Endothelial cell of umbilical vein (primary cell): ENCODE measurements at regions not wholly inside any gene's neighbourhood (a gene's known extent, or its start where the extent isn't known, plus 50 kb on each side); places are given as distances from the start of the nearest gene placed in this dataset.

Experiments used
- BruUV-seq: library from RNA; stranded (reverse); fragments of 400-500 nt; replicated peaks from 2 replicates; lab custom pipeline; 2021; lab: Mats Ljungman, UMichigan
- CTCF ChIA-PET: fragments of 300-600, 350-600 bp; sonication (Branson Sonifier 250); formaldehyde crosslinking; loops from one replicate; lab custom pipeline; 2021; ENCODE audit warnings: antibody characterized with exemption, inconsistent platforms; lab: Charles Lee
- POLR2A ChIA-PET: fragments of 300-600, 350-600 bp; sonication (Branson Sonifier 250); formaldehyde crosslinking; loops from one replicate; lab custom pipeline; 2021; ENCODE audit warnings: antibody characterized with exemption, inconsistent platforms; lab: Charles Lee
- DNase-seq: peaks from one replicate; pipeline ENCODE4 v3.0.0-alpha.2; 2011; ENCODE audit warnings: low read depth, low spot score
- FAIRE-seq: peaks from 2 replicates; lab custom pipeline; 2011; peaks lifted over from hg19 to GRCh38; lab: Jason Lieb, UNC
- H2AFZ ChIP-seq: 2 replicates; pipeline ENCODE4 v1.6.0; 2012; ENCODE audit warnings: low read depth, low read length, control low read depth, inconsistent platforms
- H3K27ac ChIP-seq: 2 replicates; pipeline ENCODE4 v1.5.1; 2011; ENCODE audit warnings: low read depth, mild to moderate bottlenecking, control low read depth, low read length, moderate library complexity; ENCODE audit not compliant: insufficient read depth
- H3K27me3 ChIP-seq, 2 experiments: 2 replicates each; pipeline versions ENCODE4 v1.6.0 to v1.6.1; 2011; ENCODE audit warnings: low read length in 2 of 2, mixed read lengths in 1 of 2; ENCODE audit not compliant: control insufficient read depth in 2 of 2, insufficient read depth in 2 of 2
- H3K36me3 ChIP-seq, 2 experiments: 2 replicates in 1 of 2; 3 replicates in 1 of 2; pipeline ENCODE4 v1.5.1; 2011; ENCODE audit warnings: low read length in 2 of 2, mild to moderate bottlenecking in 1 of 2, moderate library complexity in 1 of 2; ENCODE audit not compliant: control insufficient read depth in 2 of 2, insufficient read depth in 2 of 2; ENCODE audit errors: extremely low read depth in 1 of 2
- H3K4me1 ChIP-seq: 3 replicates; pipeline ENCODE4 v1.5.1; 2011; ENCODE audit warnings: mild to moderate bottlenecking, low read length; ENCODE audit not compliant: control insufficient read depth, insufficient read depth; ENCODE audit errors: extremely low read depth
- H3K4me2 ChIP-seq: 2 replicates; pipeline ENCODE4 v1.6.1; 2011; ENCODE audit warnings: low read length, control low read depth, mixed read lengths; ENCODE audit not compliant: insufficient read depth
- H3K4me3 ChIP-seq, 3 experiments: fragments of 200-600 bp in 1 of 3; sonication (generic), shearing (Covaris generic) in 1 of 3; replicated peaks in 1 of 3; 2 replicates each; pipeline ENCODE4 v1.5.1; 2011 to 2016; ENCODE audit warnings: control low read depth in 3 of 3, low read length in 3 of 3, mild to moderate bottlenecking in 2 of 3, inconsistent platforms in 1 of 3, low read depth in 1 of 3, moderate library complexity in 1 of 3; ENCODE audit not compliant: insufficient read depth in 1 of 3
- H3K79me2 ChIP-seq: 2 replicates; pipeline ENCODE4 v1.6.0; 2012; ENCODE audit warnings: low read length, inconsistent platforms; ENCODE audit not compliant: control insufficient read depth, insufficient read depth
- H3K9ac ChIP-seq: replicated peaks from 2 replicates; pipeline ENCODE3; 2011; ENCODE audit warnings: low read length, control low read depth; ENCODE audit not compliant: insufficient read depth; ENCODE audit errors: extremely low read depth
- H3K9me1 ChIP-seq: replicated peaks from 3 replicates; pipeline ENCODE4 v1.6.0; 2011; ENCODE audit warnings: mild to moderate bottlenecking, low read length; ENCODE audit not compliant: control insufficient read depth, insufficient read depth; ENCODE audit errors: extremely low read depth
- H3K9me3 ChIP-seq: replicated peaks from 2 replicates; pipeline ENCODE4 v1.5.1; 2012; ENCODE audit warnings: low read length, inconsistent platforms; ENCODE audit not compliant: control insufficient read depth, insufficient read depth
- H4K20me1 ChIP-seq: replicated peaks from 2 replicates; pipeline ENCODE3; 2011; ENCODE audit warnings: mild to moderate bottlenecking, low read length; ENCODE audit not compliant: control insufficient read depth, insufficient read depth; ENCODE audit errors: extremely low read depth
- CTCF ChIP-seq, 2 donors: IDR thresholded peaks; 1 replicate in 1 of 2; 2 replicates in 1 of 2; pipeline ENCODE4 v1.5.1; 2011; ENCODE audit warnings: low read length in 2 of 2, mild to moderate bottlenecking in 2 of 2, moderate library complexity in 2 of 2, control low read depth in 1 of 2, inconsistent platforms in 1 of 2, low read depth in 1 of 2; ENCODE audit not compliant: insufficient read depth in 1 of 2; ENCODE audit errors: extremely low read depth in 1 of 2
- EZH2 ChIP-seq: IDR thresholded peaks from 2 replicates; pipeline ENCODE4 v1.6.1; 2012; ENCODE audit warnings: borderline replicate concordance, low read depth, mild to moderate bottlenecking, moderate library complexity, low read length, inconsistent platforms; ENCODE audit not compliant: severe bottlenecking
- FOS ChIP-seq: IDR thresholded peaks from 2 replicates; pipeline ENCODE4 v1.6.1; 2011; ENCODE audit warnings: mild to moderate bottlenecking, low read length, moderate library complexity, borderline replicate concordance; ENCODE audit not compliant: insufficient read depth
- GATA2 ChIP-seq: IDR thresholded peaks from 2 replicates; pipeline ENCODE4 v1.7.0; 2011; ENCODE audit warnings: low read depth, mild to moderate bottlenecking, moderate library complexity, mixed read lengths, low read length; ENCODE audit not compliant: insufficient read length, insufficient read depth
- JUN ChIP-seq: IDR thresholded peaks from 2 replicates; pipeline ENCODE4 v1.6.1; 2011; ENCODE audit warnings: borderline replicate concordance, low read depth; ENCODE audit not compliant: insufficient read length, insufficient read depth
- MAX ChIP-seq: IDR thresholded peaks from 2 replicates; pipeline ENCODE4 v1.6.1; 2011; ENCODE audit not compliant: insufficient read depth, insufficient read length
- MYC ChIP-seq: IDR thresholded peaks from one replicate; pipeline ENCODE4 v1.6.1; 2011; ENCODE audit warnings: mild to moderate bottlenecking, low read depth, low read length
- POLR2A ChIP-seq: IDR thresholded peaks from 2 replicates; pipeline ENCODE4 v1.6.1; 2012; ENCODE audit warnings: low read depth, mild to moderate bottlenecking, control low read depth, low read length
- POLR2AphosphoS5 ChIP-seq: IDR thresholded peaks from 2 replicates; pipeline ENCODE4 v1.6.1; 2012; ENCODE audit warnings: low read depth, mild to moderate bottlenecking, control low read depth, low read length, moderate library complexity; ENCODE audit not compliant: insufficient read depth
- dilution Hi-C: fragments of 300-500 bp; cut with MboI; formaldehyde crosslinking; loops from one replicate; pipeline ENCODE4 v1.15.0; 2019; ENCODE audit warnings: low sequenced_read_pairs; ENCODE audit not compliant: extremely low pct_ligation_motif_present
- intact Hi-C: fragments of 100-400 bp; cut with micrococcal nuclease; formaldehyde crosslinking; loops from one replicate; pipeline ENCODE4 v1.10.0; 2022

DNA sequence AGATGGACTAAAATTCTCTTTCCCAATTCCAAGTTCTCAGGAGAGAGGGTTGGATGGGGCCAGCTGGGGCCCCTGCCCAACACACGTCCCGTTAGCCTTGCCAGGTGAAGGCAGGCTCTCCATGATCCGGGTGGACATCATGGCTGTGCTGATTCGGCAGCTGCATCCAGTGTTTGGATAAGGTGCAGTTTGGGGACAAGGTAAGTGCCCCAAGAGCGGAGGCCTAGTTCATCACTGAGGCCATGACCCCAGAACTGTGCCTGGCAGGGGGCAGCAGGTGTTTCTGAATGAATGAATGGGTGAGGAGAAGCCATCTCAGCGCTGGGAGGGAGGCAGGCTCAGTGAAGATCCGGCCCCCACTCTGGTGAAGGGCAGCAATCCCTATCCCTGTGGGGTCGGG, 520.4 kb downstream of the TBC1D22A start:
- H4K20me1 ChIP-seq, result no peaks in the 10 kb centered on the region
- intact Hi-C loops, result no loop called here
- no peak for FAIRE-seq
- no peaks in the 10 kb centered on the region for H3K4me1 ChIP-seq
- H2AFZ ChIP-seq, result no peak overlapping the region
- H3K4me3 ChIP-seq, result no peak overlapping the region
- no peak overlapping the region for H3K4me2 ChIP-seq
- H3K9me3 ChIP-seq, result no peaks in the 10 kb centered on the region
- dilution Hi-C loops, result no loop called here
- H3K27me3 ChIP-seq, result no peaks in the 10 kb centered on the region
- BruUV-seq, result no TSS peak
- no peak for DNase-seq
- no peaks in the 10 kb centered on the region for H3K9me1 ChIP-seq
- H3K36me3 ChIP-seq, result no peaks in the 10 kb centered on the region
- POLR2A ChIA-PET, result no interaction called here
- no peak overlapping the region for H3K27ac ChIP-seq
- TF ChIP-seq CTCF (IDR thresholded peaks at IDR 0.05; ENCODE audit: extremely low read depth in 1 of 2, insufficient read depth in 1 of 2, low read depth in 1 of 2, low read length in 2 of 2) (no peak), EZH2 (no peak), JUN (no peak), MYC (no peak), GATA2 (no peak)
- CTCF ChIA-PET, result no interaction called here
- no peak overlapping the region for H3K9ac ChIP-seq
- H3K79me2 ChIP-seq, result no peaks in the 10 kb centered on the region

DNA sequence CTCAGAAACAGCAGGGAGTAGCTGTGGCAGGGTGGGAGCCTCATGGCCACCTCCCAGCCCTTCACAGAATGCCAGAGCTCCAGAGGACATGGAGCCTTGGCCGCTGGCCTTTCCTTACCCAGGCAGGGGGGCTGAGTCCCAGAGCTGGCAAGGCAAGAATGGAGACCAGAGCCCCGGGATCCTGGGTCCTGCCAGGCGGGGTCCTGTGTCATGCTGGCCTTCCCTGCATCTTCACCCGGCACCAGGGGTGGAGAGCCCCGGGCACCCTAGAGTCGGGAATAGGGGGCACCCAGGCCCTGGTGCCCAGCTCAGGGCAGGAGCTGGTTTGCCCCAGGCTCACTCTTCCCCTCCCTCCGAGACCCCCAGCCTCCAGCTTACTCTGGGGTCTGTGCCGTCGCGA, 519.9 kb downstream of the TBC1D22A start:
- H2AFZ ChIP-seq, result no peak overlapping the region

More for the DNA sequence above, 519.9 kb downstream of the TBC1D22A start:
- H3K9me1 ChIP-seq, result no peaks in the 10 kb centered on the region
- H3K4me3 ChIP-seq, result no peak overlapping the region
- intact Hi-C loops (no loop called here), dilution Hi-C loops (no loop called here)
- H3K9me3 ChIP-seq, result no peaks in the 10 kb centered on the region
- H3K36me3 ChIP-seq, result no peaks in the 10 kb centered on the region
- H4K20me1 ChIP-seq, result no peaks in the 10 kb centered on the region
- H3K79me2 ChIP-seq, result no peaks in the 10 kb centered on the region
- POLR2A ChIA-PET, result no interaction called here
- CTCF ChIA-PET, result no interaction called here
- no peaks in the 10 kb centered on the region for H3K4me1 ChIP-seq
- TF ChIP-seq POLR2A (no peak), MYC (no peak), CTCF (IDR thresholded peaks at IDR 0.05; ENCODE audit: extremely low read depth in 1 of 2, insufficient read depth in 1 of 2, low read depth in 1 of 2, low read length in 2 of 2) (no peak), JUN (no peak), FOS (no peak), MAX (no peak), POLR2AphosphoS5 (no peak), GATA2 (no peak), EZH2 (no peak)
- FAIRE-seq, result no peak
- no peak overlapping the region for H3K4me2 ChIP-seq
- H3K27me3 ChIP-seq, result no peaks in the 10 kb centered on the region
- H3K9ac ChIP-seq, result no peak overlapping the region
- no peak overlapping the region for H3K27ac ChIP-seq
- no TSS peak for BruUV-seq
- DNase-seq, result no peak
